CD14-positive monocyte (primary cell): ENCODE measurements at regions not wholly inside any gene's neighbourhood (a gene's known extent, or its start where the extent isn't known, plus 50 kb on each side); places are given as distances from the start of the nearest gene placed in this dataset.

Experiments
- DNase-seq, 3 donors: peaks; one replicate each; pipeline ENCODE4 v3.0.0-alpha.2; 2011 to 2022
- H2AFZ ChIP-seq: 2 replicates; pipeline ENCODE4 v1.6.0; 2012; ENCODE audit warnings: mild to moderate bottlenecking, low read depth, low read length, inconsistent platforms; ENCODE audit not compliant: insufficient read depth, poor library complexity, severe bottlenecking
- H3K27ac ChIP-seq, 2 donors: 1 replicate in 1 of 2; 2 replicates in 1 of 2; pipeline ENCODE4 v1.5.1; 2012 to 2013; ENCODE audit warnings: low read length in 2 of 2, control low read depth in 1 of 2, inconsistent platforms in 1 of 2, low read depth in 1 of 2, mild to moderate bottlenecking in 1 of 2
- H3K27me3 ChIP-seq, 2 donors: one replicate each; pipeline versions ENCODE4 v1.6.0 to v1.6.1; 2011 to 2013; ENCODE audit warnings: low read length in 2 of 2; ENCODE audit not compliant: control insufficient read depth in 2 of 2, insufficient read depth in 2 of 2
- H3K36me3 ChIP-seq, 2 donors: replicated peaks in 1 of 2; 1 replicate in 1 of 2; 2 replicates in 1 of 2; pipeline versions ENCODE4 v1.5.1 to v1.6.1; 2012 to 2013; ENCODE audit warnings: low read length in 2 of 2, control low read depth in 1 of 2, inconsistent platforms in 1 of 2, mild to moderate bottlenecking in 1 of 2; ENCODE audit not compliant: insufficient read depth in 2 of 2, control insufficient read depth in 1 of 2
- H3K4me1 ChIP-seq, 2 donors: 1 replicate in 1 of 2; 2 replicates in 1 of 2; pipeline versions ENCODE4 v1.5.1 to v1.6.1; 2012 to 2013; ENCODE audit warnings: low read length in 2 of 2, control low read depth in 1 of 2, inconsistent platforms in 1 of 2, mild to moderate bottlenecking in 1 of 2, moderate library complexity in 1 of 2; ENCODE audit not compliant: insufficient read depth in 2 of 2, control insufficient read depth in 1 of 2
- H3K4me2 ChIP-seq: replicated peaks from 2 replicates; pipeline ENCODE3; 2012; ENCODE audit warnings: low read length, moderate library complexity, mild to moderate bottlenecking; ENCODE audit not compliant: poor library complexity, severe bottlenecking; ENCODE audit errors: extremely low read depth
- H3K4me3 ChIP-seq, 3 experiments: fragments of 200-600 bp in 1 of 3; sonication (generic) in 1 of 3; replicated peaks in 1 of 3; 1 replicate in 2 of 3; 2 replicates in 1 of 3; pipeline ENCODE4 v1.5.1; 2011 to 2013; ENCODE audit warnings: low read length in 3 of 3, mild to moderate bottlenecking in 3 of 3, control low read depth in 2 of 3, low read depth in 2 of 3, inconsistent platforms in 1 of 3, moderate library complexity in 1 of 3
- H3K79me2 ChIP-seq: 2 replicates; pipeline ENCODE4 v1.6.0; 2012; ENCODE audit warnings: mild to moderate bottlenecking, control low read depth, inconsistent platforms, low read length, moderate library complexity; ENCODE audit not compliant: insufficient read depth
- H3K9ac ChIP-seq: 2 replicates; pipeline ENCODE4 v1.6.0; 2017; ENCODE audit warnings: low read length, mild to moderate bottlenecking; ENCODE audit not compliant: insufficient read depth, poor library complexity, severe bottlenecking
- H3K9me3 ChIP-seq, 2 donors: replicated peaks in 1 of 2; 1 replicate in 1 of 2; 2 replicates in 1 of 2; pipeline versions ENCODE4 v1.5.1 to v1.6.1; 2012 to 2013; ENCODE audit warnings: low read length in 2 of 2, control low read depth in 1 of 2; ENCODE audit not compliant: control insufficient read depth in 1 of 2, insufficient read depth in 1 of 2
- H4K20me1 ChIP-seq: 2 replicates; pipeline ENCODE4 v1.6.0; 2012; ENCODE audit warnings: mild to moderate bottlenecking, low read length, control low read depth, moderate library complexity; ENCODE audit not compliant: insufficient read depth
- H3K27ac Mint-ChIP-seq, 7 donors: one replicate each; pipeline ENCODE4 v1.8.0; 2020; ENCODE audit warnings: mild to moderate bottlenecking in 7 of 7, mixed read lengths in 7 of 7, moderate library complexity in 6 of 7, inconsistent platforms in 2 of 7
- H3K27me3 Mint-ChIP-seq, 3 donors: one replicate each; pipeline ENCODE4 v1.8.0; 2021 to 2022; ENCODE audit warnings: low read depth in 3 of 3, mild to moderate bottlenecking in 3 of 3, mixed read lengths in 3 of 3, moderate library complexity in 3 of 3, inconsistent platforms in 1 of 3
- H3K36me3 Mint-ChIP-seq, 2 donors: one replicate each; pipeline ENCODE4 v1.8.0; 2020; ENCODE audit warnings: mixed read lengths in 2 of 2, inconsistent platforms in 1 of 2, mild to moderate bottlenecking in 1 of 2
- H3K4me1 Mint-ChIP-seq: one replicate; pipeline ENCODE4 v1.8.0; 2020; ENCODE audit warnings: mild to moderate bottlenecking, mixed read lengths
- H3K4me3 Mint-ChIP-seq, 2 donors: one replicate each; pipeline ENCODE4 v1.8.0; 2020; ENCODE audit warnings: mild to moderate bottlenecking in 2 of 2, mixed read lengths in 2 of 2, moderate library complexity in 1 of 2
- H3K9me3 Mint-ChIP-seq, 7 donors: one replicate each; pipeline ENCODE4 v1.8.0; 2020 to 2022; ENCODE audit warnings: mixed read lengths in 7 of 7, mild to moderate bottlenecking in 6 of 7, moderate library complexity in 6 of 7, inconsistent platforms in 2 of 7
- CTCF ChIP-seq: fragments of 200-600 bp; IDR thresholded peaks from one replicate; pipeline ENCODE4 v1.8.0; 2022; ENCODE audit warnings: antibody characterized with exemption, mild to moderate bottlenecking
- whole genome bisulfite sequencing: methylation state at CpG from one replicate; pipeline ENCODE4 v1.1.5; 2013; ENCODE audit warnings: missing lambda C conversion rate; ENCODE audit not compliant: insufficient coverage; 5-methylcytosine and 5-hydroxymethylcytosine counted together
- intact Hi-C, 2 donors: fragments of 100-400 bp; cut with micrococcal nuclease; formaldehyde crosslinking; loops; one replicate each; pipeline versions ENCODE4 v1.15.0 to v1.15.1; 2023

GRCh38 chr3:99549220-99549619 lies 89.2 kb upstream of the COL8A1 start:
- TF ChIP-seq CTCF = no peak
- intact Hi-C loops = no loop called here
- Histone ChIP-seq H3K27me3 (no peaks in the 10 kb centered on the region), H3K27ac (no peak overlapping the region), H3K4me1 (no peaks in the 10 kb centered on the region), H3K9me3 (no peaks in the 10 kb centered on the region), H3K79me2 (no peaks in the 10 kb centered on the region), H3K4me3 (no peak overlapping the region), H3K36me3 (no peaks in the 10 kb centered on the region), H3K4me2 (no peak overlapping the region), H2AFZ (no peak overlapping the region), H4K20me1 (no peaks in the 10 kb centered on the region), H3K9ac (no peak overlapping the region)
- WGBS = 100% methylated on average over 1 of the region's 4 CpGs
- Mint-ChIP-seq H3K36me3 (no peaks in the 10 kb centered on the region), H3K4me1 (no peaks in the 10 kb centered on the region), H3K27ac (no peak overlapping the region), H3K9me3 (peaks cover 0 to 4% (median 0%) of the 10 kb centered on the region in 7 donors), H3K4me3 (no peak overlapping the region), H3K27me3 (no peaks in the 10 kb centered on the region)
- DNase-seq = no peak

GRCh38 chr3:99548674-99549073 lies 89.7 kb upstream of the COL8A1 start:
- H3K9me3 ChIP-seq = no peaks in the 10 kb centered on the region
- no CpG with 5 or more reads among the region's 1 CpG for WGBS
- intact Hi-C loops = no loop called here
- no peaks in the 10 kb centered on the region for H3K4me1 Mint-ChIP-seq
- H3K4me1 ChIP-seq = no peaks in the 10 kb centered on the region
- H3K36me3 Mint-ChIP-seq = no peaks in the 10 kb centered on the region
- no peak overlapping the region for H3K4me3 ChIP-seq
- no peak overlapping the region for H3K27ac Mint-ChIP-seq
- no peak for TF ChIP-seq CTCF
- H3K9me3 Mint-ChIP-seq = peaks cover 0 to 3% (median 0%) of the 10 kb centered on the region in 7 donors
- H3K79me2 ChIP-seq = no peaks in the 10 kb centered on the region
- no peaks in the 10 kb centered on the region for H4K20me1 ChIP-seq
- H3K27me3 Mint-ChIP-seq = no peaks in the 10 kb centered on the region
- no peak overlapping the region for H3K4me3 Mint-ChIP-seq
- no peaks in the 10 kb centered on the region for H3K27me3 ChIP-seq
- H3K9ac ChIP-seq = no peak overlapping the region
- H3K27ac ChIP-seq = no peak overlapping the region
- no peak overlapping the region for H3K4me2 ChIP-seq
- DNase-seq = no peak
- no peak overlapping the region for H2AFZ ChIP-seq
- H3K36me3 ChIP-seq = no peaks in the 10 kb centered on the region
